Smooth muscle cell (in vitro differentiated cells): ENCODE measurements at regions not wholly inside any gene's neighbourhood (a gene's known extent, or its start where the extent isn't known, plus 50 kb on each side); places are given as distances from the start of the nearest gene placed in this dataset.

Source experiments
- DNase-seq: peaks from one replicate; lab custom pipeline; 2025; ENCODE audit not compliant: unreplicated experiment; lab: John Stamatoyannopoulos, UW
- H2AFZ ChIP-seq: fragments of 200-600 bp; sonication (generic); 2 replicates; pipeline ENCODE4 v1.6.0; 2016; ENCODE audit warnings: antibody characterized with exemption, low read depth, mild to moderate bottlenecking
- H3F3A ChIP-seq: fragments of 200-600 bp; sonication (generic); 2 replicates; pipeline ENCODE4 v1.6.0; 2017; ENCODE audit warnings: antibody characterized with exemption, low read depth
- H3K27ac ChIP-seq: fragments of 200-600 bp; sonication (generic); 2 replicates; pipeline ENCODE4 v1.5.1; 2016; ENCODE audit warnings: low read depth, mild to moderate bottlenecking
- H3K27me3 ChIP-seq: fragments of 200-600 bp; sonication (generic); 2 replicates; pipeline ENCODE4 v1.6.1; 2016; ENCODE audit warnings: low read depth, mild to moderate bottlenecking
- H3K36me3 ChIP-seq: fragments of 200-600 bp; sonication (generic); 2 replicates; pipeline ENCODE4 v1.5.1; 2016; ENCODE audit warnings: low read depth
- H3K4me1 ChIP-seq: fragments of 200-600 bp; sonication (generic); 2 replicates; pipeline ENCODE4 v1.5.1; 2016; ENCODE audit warnings: low read depth
- H3K4me2 ChIP-seq: fragments of 200-600 bp; sonication (generic); 2 replicates; pipeline ENCODE4 v1.6.0; 2016; ENCODE audit warnings: mild to moderate bottlenecking
- H3K4me3 ChIP-seq: fragments of 200-600 bp; sonication (generic); 2 replicates; pipeline ENCODE4 v1.5.1; 2016; ENCODE audit warnings: mild to moderate bottlenecking
- H3K79me2 ChIP-seq: fragments of 200-600 bp; sonication (generic); 2 replicates; pipeline ENCODE4 v1.6.0; 2016; ENCODE audit warnings: low read depth, mild to moderate bottlenecking
- H3K9ac ChIP-seq: fragments of 200-600 bp; sonication (generic); 2 replicates; pipeline ENCODE4 v1.6.0; 2016; ENCODE audit warnings: low read depth
- H3K9me3 ChIP-seq: fragments of 200-600 bp; sonication (generic); replicated peaks from 2 replicates; pipeline ENCODE4 v1.5.1; 2016; ENCODE audit warnings: low read depth
- H4K20me1 ChIP-seq: fragments of 200-600 bp; sonication (generic); 2 replicates; pipeline ENCODE4 v1.6.0; 2016; ENCODE audit warnings: low read depth
- CTCF ChIP-seq: fragments of 200-600 bp; sonication (generic); IDR thresholded peaks from 2 replicates; pipeline ENCODE4 v1.5.1; 2017; ENCODE audit warnings: borderline replicate concordance, mild to moderate bottlenecking, antibody characterized with exemption; ENCODE audit not compliant: insufficient read depth, poor library complexity, severe bottlenecking
- WGBS: methylation state at CpG from one replicate; pipeline ENCODE4 v1.1.7; 2016; ENCODE audit warnings: low lambda C conversion rate; 5-methylcytosine and 5-hydroxymethylcytosine counted together

DNA sequence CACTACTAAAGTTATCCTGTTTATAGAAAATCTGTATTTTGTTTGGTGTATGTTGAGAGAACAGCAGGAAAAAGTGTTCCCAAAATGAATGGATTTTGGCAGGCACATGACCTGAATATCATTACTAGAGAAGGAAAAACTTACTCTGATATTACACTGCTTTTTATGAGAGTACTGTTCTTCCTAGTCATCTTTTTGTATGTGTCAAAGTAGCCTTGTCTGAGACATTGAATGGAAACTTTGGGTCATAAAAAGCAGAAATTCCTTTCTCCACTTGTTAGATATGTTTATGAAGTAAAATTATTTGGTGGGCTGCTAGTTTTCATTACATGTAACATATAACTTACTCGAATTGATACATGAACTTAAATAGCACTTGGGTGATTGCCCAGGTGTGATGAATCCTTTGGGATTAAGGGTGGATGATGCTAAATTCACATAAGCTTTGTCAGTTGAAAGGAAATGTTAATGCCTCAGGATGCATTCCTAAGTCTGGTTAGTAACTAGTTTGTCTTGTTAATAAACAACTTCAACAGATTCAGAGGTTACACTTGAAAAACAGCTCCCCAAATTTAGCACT, 206.7 kb downstream of the CENPW start:
- Histone ChIP-seq H3K36me3 (no peaks in the 10 kb centered on the region), H3K27ac (no peak overlapping the region), H3K4me2 (no peak overlapping the region), H3K9me3 (no peaks in the 10 kb centered on the region), H2AFZ (no peak overlapping the region), H3K4me3 (no peak overlapping the region), H4K20me1 (no peaks in the 10 kb centered on the region), H3K27me3 (no peaks in the 10 kb centered on the region), H3F3A (no peaks in the 10 kb centered on the region), H3K79me2 (no peaks in the 10 kb centered on the region), H3K4me1 (no peaks in the 10 kb centered on the region), H3K9ac (no peak overlapping the region)
- DNase-seq: no peak
- no peak for TF ChIP-seq CTCF
- WGBS: 91% methylated on average over 1 of the region's 1 CpG

DNA sequence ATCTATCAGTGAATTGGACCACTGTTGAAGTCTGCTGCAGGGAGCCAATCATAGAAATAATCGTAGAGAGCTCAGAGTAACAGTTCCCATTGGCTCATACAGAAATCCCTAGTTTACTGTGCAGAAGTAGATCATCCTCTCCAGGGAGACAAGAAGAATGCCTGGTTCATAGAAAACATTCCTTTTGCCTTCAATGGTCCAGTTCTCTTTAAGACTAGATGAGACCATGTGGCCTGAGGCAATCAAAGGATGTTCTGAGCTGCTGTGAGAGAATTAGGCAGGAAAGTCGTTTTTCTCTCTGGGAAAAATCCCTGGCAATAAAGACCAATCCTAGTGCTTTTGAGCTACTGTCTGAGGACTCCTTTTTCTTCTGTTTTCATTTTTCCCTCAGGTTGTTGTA, 208.4 kb downstream of the CENPW start:
- TF ChIP-seq CTCF: no peak
- H3K27me3 ChIP-seq: no peaks in the 10 kb centered on the region
- no peak overlapping the region for H3K4me2 ChIP-seq
- no peak overlapping the region for H3K4me3 ChIP-seq
- no peak for DNase-seq
- no peaks in the 10 kb centered on the region for H3K9me3 ChIP-seq
- H3K9ac ChIP-seq: no peak overlapping the region
- no peaks in the 10 kb centered on the region for H3K36me3 ChIP-seq
- H3K4me1 ChIP-seq: no peaks in the 10 kb centered on the region
- H2AFZ ChIP-seq: no peak overlapping the region
- no peaks in the 10 kb centered on the region for H3K79me2 ChIP-seq
- no peaks in the 10 kb centered on the region for H3F3A ChIP-seq
- H3K27ac ChIP-seq: no peak overlapping the region
- 73% methylated on average over 2 of the region's 2 CpGs for WGBS
- no peaks in the 10 kb centered on the region for H4K20me1 ChIP-seq

- Histone ChIP-seq H3K79me2 (no peaks in the 10 kb centered on the region), H2AFZ (no peak overlapping the region), H3K4me2 (no peak overlapping the region), H3F3A (no peaks in the 10 kb centered on the region), H3K27me3 (no peaks in the 10 kb centered on the region), H3K4me3 (no peak overlapping the region), H4K20me1 (no peaks in the 10 kb centered on the region), H3K9me3 (no peaks in the 10 kb centered on the region), H3K27ac (no peak overlapping the region), H3K4me1 (no peaks in the 10 kb centered on the region), H3K9ac (no peak overlapping the region), H3K36me3 (no peaks in the 10 kb centered on the region)
- DNase-seq: no peak
- no peak for TF ChIP-seq CTCF
- 87% methylated on average over 5 of the region's 5 CpGs for WGBS
Observed at GRCh38 chr6:126550323-126550722, 210.4 kb downstream of the CENPW start.

GRCh38 chr6:126551832-126552231, 211.9 kb downstream of the CENPW start:
- no peak overlapping the region for H2AFZ ChIP-seq
- H3K4me3 ChIP-seq: no peak overlapping the region
- H3K27ac ChIP-seq: no peak overlapping the region
- 89% methylated on average over 1 of the region's 1 CpG for WGBS
- H3F3A ChIP-seq: no peaks in the 10 kb centered on the region
- H3K27me3 ChIP-seq: no peaks in the 10 kb centered on the region
- TF ChIP-seq CTCF: no peak
- DNase-seq: no peak
- H3K9ac ChIP-seq: no peak overlapping the region
- H3K4me2 ChIP-seq: no peak overlapping the region
- no peaks in the 10 kb centered on the region for H3K79me2 ChIP-seq
- H3K36me3 ChIP-seq: no peaks in the 10 kb centered on the region
- no peaks in the 10 kb centered on the region for H3K9me3 ChIP-seq
- H4K20me1 ChIP-seq: no peaks in the 10 kb centered on the region
- H3K4me1 ChIP-seq: no peaks in the 10 kb centered on the region
